HG03196 (cell line): ENCODE measurements at regions not wholly inside any gene's neighbourhood (a gene's known extent, or its start where the extent isn't known, plus 50 kb on each side); places are given as distances from the start of the nearest gene placed in this dataset.

Experiments used
- ATAC-seq: cut with Tn5 transposase; IDR thresholded peaks from one replicate; pipeline ENCODE4 v1.9.1; 2021; ENCODE audit not compliant: unreplicated experiment

DNA sequence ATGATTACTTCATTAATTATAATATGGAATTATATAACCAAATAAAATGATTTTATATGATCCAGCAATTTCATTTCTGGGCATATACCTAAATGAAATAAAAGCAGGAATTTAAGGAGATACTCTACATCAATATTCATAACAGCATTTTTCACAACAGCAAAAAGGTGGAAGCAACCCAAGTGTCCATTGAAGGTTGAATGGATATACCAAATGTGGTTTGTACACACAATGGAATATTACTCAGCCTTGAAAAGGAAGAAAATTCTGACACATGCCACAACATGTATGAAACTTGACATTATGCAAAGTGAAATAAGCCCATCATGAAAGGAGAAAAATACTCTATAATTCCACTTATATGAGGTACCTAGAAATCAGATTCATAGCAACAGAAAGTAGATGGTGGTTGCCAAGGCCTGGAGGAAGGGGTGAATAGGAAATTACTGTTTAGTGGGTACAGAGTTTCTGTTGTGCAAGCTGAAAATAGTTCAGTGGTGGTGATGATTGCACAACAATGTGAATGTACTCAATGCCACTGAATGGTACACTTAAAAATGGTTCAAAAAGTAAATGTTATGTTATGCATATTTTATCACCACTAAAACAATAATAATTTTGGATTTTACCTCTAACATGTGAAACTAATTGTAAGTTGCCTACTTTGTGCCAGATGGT lies 471.5 kb downstream of the SPRY1 start:
- ATAC-seq, result no peak

- ATAC-seq, result no peak
These were observed 473.0 kb downstream of the SPRY1 start for GRCh38 chr4:123869286-123870215.

DNA sequence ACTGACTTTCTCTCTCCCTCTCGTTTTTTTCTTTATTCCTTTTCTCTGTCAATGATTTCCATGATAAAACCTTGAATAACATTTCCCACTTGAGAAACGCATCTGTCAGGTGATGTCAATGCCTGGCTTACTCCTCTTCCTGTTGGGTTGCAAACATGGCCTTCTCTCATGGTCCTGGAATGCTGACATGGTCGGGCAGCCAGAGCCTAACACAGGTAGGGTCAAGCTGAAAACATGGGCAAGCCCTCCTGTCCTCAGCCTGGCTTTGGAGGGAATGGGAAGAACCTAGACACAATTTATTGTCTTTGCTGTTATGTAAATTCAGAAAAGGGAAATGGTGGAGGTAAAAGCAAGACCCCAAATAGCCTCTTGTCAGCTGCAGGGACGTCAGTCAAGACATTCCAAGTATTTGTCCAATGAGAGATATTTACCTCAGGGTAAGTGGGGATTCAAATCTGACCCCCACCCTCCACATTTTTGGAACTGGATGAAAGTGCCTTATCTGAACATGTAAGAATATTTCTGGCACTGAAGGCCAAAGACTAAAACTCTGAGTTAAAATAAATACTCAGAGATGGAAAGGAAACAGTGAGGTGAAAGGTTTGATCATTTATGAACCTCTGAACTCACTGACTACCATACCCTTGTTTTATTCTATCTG lies 473.8 kb downstream of the SPRY1 start:
- no peak for ATAC-seq

GRCh38 chr4:123871341-123871740 lies 474.7 kb downstream of the SPRY1 start:
- no peak for ATAC-seq

GRCh38 chr4:123874063-123874462 lies 477.5 kb downstream of the SPRY1 start:
- ATAC-seq, result no peak

- no peak for ATAC-seq
These were observed 479.5 kb downstream of the SPRY1 start for GRCh38 chr4:123876143-123876542.

- ATAC-seq, result no peak
These were observed 480.1 kb downstream of the SPRY1 start for GRCh38 chr4:123876671-123877101.

DNA sequence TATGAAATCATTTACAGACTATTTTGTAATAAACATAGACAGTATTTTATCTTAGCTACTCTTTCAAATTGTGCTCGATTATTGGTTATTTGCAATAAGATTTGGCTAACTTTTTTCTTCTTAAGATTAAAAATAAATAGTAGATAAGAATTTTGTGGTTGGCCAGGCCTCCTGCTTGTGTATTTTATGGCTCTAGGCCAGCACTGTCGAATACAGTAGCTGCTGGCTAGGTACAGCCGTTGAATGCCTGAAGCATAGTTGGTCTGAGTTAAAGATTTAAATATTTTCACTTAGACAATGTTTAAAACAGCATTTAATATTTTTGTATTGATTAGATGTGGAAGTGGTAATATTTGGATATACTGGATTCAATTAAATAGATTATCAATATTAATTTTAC lies 481.0 kb downstream of the SPRY1 start:
- ATAC-seq, result no peak

DNA sequence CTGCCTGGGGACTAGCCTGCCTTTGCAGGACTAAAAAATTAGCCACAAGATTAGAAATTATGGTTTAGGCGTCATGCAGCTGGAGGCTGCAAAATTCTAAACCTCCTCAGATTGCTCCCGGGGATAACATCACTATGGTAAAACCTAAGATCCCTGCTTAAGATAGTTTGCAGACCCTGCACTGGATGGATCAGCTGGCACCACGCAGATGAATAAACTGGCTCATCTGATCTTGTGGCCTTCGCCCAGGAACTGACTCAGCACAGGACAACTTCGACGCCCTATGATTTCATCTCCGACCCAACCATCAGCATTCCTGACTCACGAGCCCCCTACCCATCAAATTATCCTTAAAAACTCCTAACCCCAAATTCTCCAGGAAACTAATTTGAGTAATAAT lies 482.4 kb downstream of the SPRY1 start:
- no peak for ATAC-seq

DNA sequence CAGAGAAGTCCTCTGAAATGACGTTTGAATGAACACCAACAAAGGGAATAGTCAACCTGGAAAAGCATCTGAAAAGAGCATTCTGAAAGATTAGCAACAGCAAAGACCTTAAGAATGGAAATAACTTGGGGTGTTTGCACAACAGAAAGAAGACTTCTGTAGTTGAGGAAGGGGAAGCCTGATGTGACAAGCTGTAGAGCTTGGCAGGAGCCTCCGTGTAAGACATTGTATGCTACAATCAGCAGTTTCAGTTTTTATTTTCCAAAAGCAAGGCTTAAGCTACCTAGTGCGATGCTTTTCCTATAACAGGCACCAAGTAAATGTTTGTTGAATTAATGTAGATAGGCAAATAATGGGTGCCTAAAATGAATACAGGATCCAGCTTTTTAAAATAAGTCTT lies 484.0 kb downstream of the SPRY1 start:
- no peak for ATAC-seq

DNA sequence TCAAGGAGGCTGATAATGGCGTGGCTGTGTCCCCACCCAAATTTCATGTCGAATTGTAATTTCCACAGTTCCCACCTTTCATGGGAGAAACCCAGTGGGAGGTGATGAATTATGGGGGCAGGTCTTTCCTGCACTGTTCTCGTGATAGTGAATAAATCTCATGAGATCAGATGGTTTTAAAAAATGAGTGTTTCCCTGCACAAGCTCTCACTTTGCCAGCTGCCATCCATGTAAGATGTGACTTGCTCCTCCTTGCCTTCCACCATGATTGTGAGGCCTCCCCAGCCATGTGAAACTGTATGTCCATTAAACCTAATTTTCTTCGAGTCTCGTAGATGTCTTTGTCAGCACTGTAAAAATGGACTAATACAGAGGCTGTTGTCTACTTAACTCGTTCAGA lies 488.3 kb downstream of the SPRY1 start:
- ATAC-seq, result no peak

DNA sequence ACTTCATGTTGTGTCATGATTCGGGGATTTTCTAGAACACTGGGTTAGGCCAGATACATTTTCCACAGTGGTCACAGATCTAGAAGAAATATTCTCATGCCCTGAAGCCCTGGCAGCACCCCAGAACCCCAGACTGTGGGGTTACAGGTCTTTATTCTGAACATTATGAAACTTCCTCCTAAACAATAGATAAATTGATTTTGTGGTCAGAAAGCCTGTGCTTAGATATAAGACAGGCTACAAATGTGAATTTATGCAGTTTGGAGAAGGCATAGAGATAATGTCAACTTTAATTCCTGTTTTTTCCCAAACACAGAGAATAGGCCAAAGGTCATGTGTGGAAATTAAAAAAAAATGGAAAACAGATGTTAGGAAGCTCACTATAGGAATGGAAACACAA lies 492.9 kb downstream of the SPRY1 start:
- no peak for ATAC-seq

- ATAC-seq, result no peak
These were observed 494.3 kb downstream of the SPRY1 start for GRCh38 chr4:123890889-123891288.

GRCh38 chr4:123891881-123892280 lies 495.3 kb downstream of the SPRY1 start:
- no peak for ATAC-seq

DNA sequence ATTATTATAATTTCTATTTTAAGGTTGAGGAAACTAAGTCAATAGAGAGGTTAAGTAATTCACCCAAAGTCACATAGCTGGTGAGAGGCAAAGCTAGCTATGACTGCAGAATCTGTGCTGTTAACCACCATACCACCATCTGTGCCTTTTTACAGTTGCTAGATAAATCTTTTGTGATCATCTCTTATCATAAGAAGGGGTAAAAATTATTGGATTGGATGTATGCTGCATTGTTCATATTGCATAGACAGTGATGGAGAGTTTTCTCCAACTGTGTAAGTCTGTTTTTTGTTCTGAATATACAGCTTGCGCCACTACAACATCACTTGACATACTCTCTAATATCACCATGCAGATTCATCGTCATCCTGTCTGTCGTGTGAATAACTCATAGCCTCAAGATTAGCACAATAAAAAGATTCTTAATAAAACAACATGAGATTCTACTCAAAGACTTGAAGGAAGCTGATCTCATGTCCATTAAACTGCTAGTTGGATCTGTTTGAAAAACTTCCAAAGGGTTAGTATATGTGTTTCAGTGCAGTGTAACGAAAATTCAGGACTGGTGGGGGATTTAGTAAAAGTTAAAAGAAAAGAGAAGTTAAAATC lies 495.9 kb downstream of the SPRY1 start:
- no peak for ATAC-seq

- no peak for ATAC-seq
These were observed 496.7 kb downstream of the SPRY1 start for GRCh38 chr4:123893011-123893981.

DNA sequence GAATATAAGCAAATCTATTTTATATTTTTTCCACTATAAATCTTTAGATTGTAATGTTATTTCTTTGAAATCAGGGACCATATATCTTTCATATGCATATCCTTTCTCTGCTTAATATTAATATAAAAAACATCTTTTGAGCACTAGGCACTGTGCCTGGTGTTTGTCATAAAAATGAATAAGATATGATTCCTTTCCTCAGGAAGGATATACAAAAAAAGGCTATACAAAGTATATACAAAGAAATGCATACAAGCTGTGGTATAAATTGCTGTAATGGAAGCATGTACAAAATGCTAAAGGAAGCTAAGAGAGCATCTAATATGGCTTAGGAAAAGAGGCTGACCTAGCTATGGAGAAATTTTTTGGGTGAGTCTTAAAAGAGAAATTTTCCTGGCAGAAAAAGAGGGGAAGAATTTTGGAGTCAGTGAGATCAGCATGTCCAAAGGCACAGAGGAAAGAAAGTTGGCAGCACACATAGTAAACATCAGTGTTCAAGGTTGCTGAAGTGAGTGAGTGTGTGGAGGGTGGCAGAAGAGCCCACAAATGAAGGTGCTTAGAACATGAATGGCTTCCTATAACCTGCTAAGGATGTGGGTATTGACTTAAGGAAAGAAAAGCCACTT lies 500.0 kb downstream of the SPRY1 start:
- ATAC-seq, result no peak

DNA sequence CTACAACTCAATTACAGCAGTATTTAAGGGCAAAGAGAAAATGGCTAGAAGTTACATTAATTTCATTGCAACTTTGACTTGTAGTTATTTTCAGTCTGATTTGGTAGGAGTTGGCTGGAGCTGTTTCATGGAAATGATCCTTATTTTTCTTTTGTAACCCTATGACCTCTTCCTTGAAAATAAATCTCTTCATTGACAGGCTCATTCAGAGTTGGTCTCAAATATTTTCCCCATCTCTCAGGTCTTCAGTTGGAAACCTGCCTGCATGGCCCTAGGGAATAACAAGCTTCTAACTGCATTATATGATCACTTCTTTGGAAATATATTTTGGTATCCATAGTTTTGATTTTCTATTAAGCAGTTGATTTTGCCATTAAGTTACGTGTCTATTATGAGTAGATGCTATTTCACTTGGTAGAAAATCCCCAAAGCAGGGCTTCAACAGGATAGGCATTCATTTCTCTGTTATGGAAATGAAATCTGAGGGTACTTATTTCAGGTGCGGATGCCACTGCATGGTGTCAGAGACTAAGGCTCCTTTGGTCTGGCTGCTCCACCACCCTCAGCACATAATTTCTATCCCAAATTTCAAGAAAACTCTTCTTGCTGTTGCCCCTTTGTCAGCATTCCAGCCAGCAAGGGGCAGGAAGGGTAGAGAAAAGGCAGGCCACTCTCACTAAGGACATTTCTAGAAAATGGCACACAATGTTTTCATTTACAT lies 502.5 kb downstream of the SPRY1 start:
- no peak for ATAC-seq

DNA sequence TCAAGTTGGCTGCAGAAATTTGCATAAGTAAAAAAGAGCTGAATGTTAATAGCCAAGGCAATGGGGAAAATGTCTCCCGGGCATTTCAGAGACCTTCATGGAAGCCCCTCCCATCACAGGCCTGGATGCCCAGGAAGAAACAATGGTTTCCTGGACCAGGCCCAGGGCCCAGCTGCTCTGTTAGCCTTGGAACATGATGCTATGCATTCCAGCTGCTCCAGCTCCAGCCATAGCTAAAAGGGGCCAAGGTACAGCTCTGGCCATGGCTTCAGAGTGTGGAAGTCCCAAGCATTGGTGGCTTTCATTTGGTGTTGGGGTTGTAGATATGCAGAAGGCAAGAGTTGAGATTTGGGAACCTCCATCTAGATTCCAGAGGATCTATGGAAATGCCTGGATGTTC lies 508.3 kb downstream of the SPRY1 start:
- ATAC-seq, result no peak
